Endothelial cell of umbilical vein (primary cell): ENCODE measurements at regions not wholly inside any gene's neighbourhood (a gene's known extent, or its start where the extent isn't known, plus 50 kb on each side); places are given as distances from the start of the nearest gene placed in this dataset.

Source experiments
- BruUV-seq: library from RNA; stranded (reverse); fragments of 400-500 nt; replicated peaks from 2 replicates; lab custom pipeline; 2021; lab: Mats Ljungman, UMichigan
- CTCF ChIA-PET: fragments of 300-600, 350-600 bp; sonication (Branson Sonifier 250); formaldehyde crosslinking; loops from one replicate; lab custom pipeline; 2021; ENCODE audit warnings: antibody characterized with exemption, inconsistent platforms; lab: Charles Lee
- POLR2A ChIA-PET: fragments of 300-600, 350-600 bp; sonication (Branson Sonifier 250); formaldehyde crosslinking; loops from one replicate; lab custom pipeline; 2021; ENCODE audit warnings: antibody characterized with exemption, inconsistent platforms; lab: Charles Lee
- DNase-seq: peaks from one replicate; pipeline ENCODE4 v3.0.0-alpha.2; 2011; ENCODE audit warnings: low read depth, low spot score
- FAIRE-seq: peaks from 2 replicates; lab custom pipeline; 2011; peaks lifted over from hg19 to GRCh38; lab: Jason Lieb, UNC
- H2AFZ ChIP-seq: 2 replicates; pipeline ENCODE4 v1.6.0; 2012; ENCODE audit warnings: low read depth, low read length, control low read depth, inconsistent platforms
- H3K27ac ChIP-seq: 2 replicates; pipeline ENCODE4 v1.5.1; 2011; ENCODE audit warnings: low read depth, mild to moderate bottlenecking, control low read depth, low read length, moderate library complexity; ENCODE audit not compliant: insufficient read depth
- H3K27me3 ChIP-seq, 2 experiments: 2 replicates each; pipeline versions ENCODE4 v1.6.0 to v1.6.1; 2011; ENCODE audit warnings: low read length in 2 of 2, mixed read lengths in 1 of 2; ENCODE audit not compliant: control insufficient read depth in 2 of 2, insufficient read depth in 2 of 2
- H3K36me3 ChIP-seq, 2 experiments: 2 replicates in 1 of 2; 3 replicates in 1 of 2; pipeline ENCODE4 v1.5.1; 2011; ENCODE audit warnings: low read length in 2 of 2, mild to moderate bottlenecking in 1 of 2, moderate library complexity in 1 of 2; ENCODE audit not compliant: control insufficient read depth in 2 of 2, insufficient read depth in 2 of 2; ENCODE audit errors: extremely low read depth in 1 of 2
- H3K4me1 ChIP-seq: 3 replicates; pipeline ENCODE4 v1.5.1; 2011; ENCODE audit warnings: mild to moderate bottlenecking, low read length; ENCODE audit not compliant: control insufficient read depth, insufficient read depth; ENCODE audit errors: extremely low read depth
- H3K4me2 ChIP-seq: 2 replicates; pipeline ENCODE4 v1.6.1; 2011; ENCODE audit warnings: low read length, control low read depth, mixed read lengths; ENCODE audit not compliant: insufficient read depth
- H3K4me3 ChIP-seq, 3 experiments: fragments of 200-600 bp in 1 of 3; sonication (generic), shearing (Covaris generic) in 1 of 3; replicated peaks in 1 of 3; 2 replicates each; pipeline ENCODE4 v1.5.1; 2011 to 2016; ENCODE audit warnings: control low read depth in 3 of 3, low read length in 3 of 3, mild to moderate bottlenecking in 2 of 3, inconsistent platforms in 1 of 3, low read depth in 1 of 3, moderate library complexity in 1 of 3; ENCODE audit not compliant: insufficient read depth in 1 of 3
- H3K79me2 ChIP-seq: 2 replicates; pipeline ENCODE4 v1.6.0; 2012; ENCODE audit warnings: low read length, inconsistent platforms; ENCODE audit not compliant: control insufficient read depth, insufficient read depth
- H3K9ac ChIP-seq: replicated peaks from 2 replicates; pipeline ENCODE3; 2011; ENCODE audit warnings: low read length, control low read depth; ENCODE audit not compliant: insufficient read depth; ENCODE audit errors: extremely low read depth
- H3K9me1 ChIP-seq: replicated peaks from 3 replicates; pipeline ENCODE4 v1.6.0; 2011; ENCODE audit warnings: mild to moderate bottlenecking, low read length; ENCODE audit not compliant: control insufficient read depth, insufficient read depth; ENCODE audit errors: extremely low read depth
- H3K9me3 ChIP-seq: replicated peaks from 2 replicates; pipeline ENCODE4 v1.5.1; 2012; ENCODE audit warnings: low read length, inconsistent platforms; ENCODE audit not compliant: control insufficient read depth, insufficient read depth
- H4K20me1 ChIP-seq: replicated peaks from 2 replicates; pipeline ENCODE3; 2011; ENCODE audit warnings: mild to moderate bottlenecking, low read length; ENCODE audit not compliant: control insufficient read depth, insufficient read depth; ENCODE audit errors: extremely low read depth
- CTCF ChIP-seq, 2 donors: IDR thresholded peaks; 1 replicate in 1 of 2; 2 replicates in 1 of 2; pipeline ENCODE4 v1.5.1; 2011; ENCODE audit warnings: low read length in 2 of 2, mild to moderate bottlenecking in 2 of 2, moderate library complexity in 2 of 2, control low read depth in 1 of 2, inconsistent platforms in 1 of 2, low read depth in 1 of 2; ENCODE audit not compliant: insufficient read depth in 1 of 2; ENCODE audit errors: extremely low read depth in 1 of 2
- EZH2 ChIP-seq: IDR thresholded peaks from 2 replicates; pipeline ENCODE4 v1.6.1; 2012; ENCODE audit warnings: borderline replicate concordance, low read depth, mild to moderate bottlenecking, moderate library complexity, low read length, inconsistent platforms; ENCODE audit not compliant: severe bottlenecking
- FOS ChIP-seq: IDR thresholded peaks from 2 replicates; pipeline ENCODE4 v1.6.1; 2011; ENCODE audit warnings: mild to moderate bottlenecking, low read length, moderate library complexity, borderline replicate concordance; ENCODE audit not compliant: insufficient read depth
- GATA2 ChIP-seq: IDR thresholded peaks from 2 replicates; pipeline ENCODE4 v1.7.0; 2011; ENCODE audit warnings: low read depth, mild to moderate bottlenecking, moderate library complexity, mixed read lengths, low read length; ENCODE audit not compliant: insufficient read length, insufficient read depth
- JUN ChIP-seq: IDR thresholded peaks from 2 replicates; pipeline ENCODE4 v1.6.1; 2011; ENCODE audit warnings: borderline replicate concordance, low read depth; ENCODE audit not compliant: insufficient read length, insufficient read depth
- MAX ChIP-seq: IDR thresholded peaks from 2 replicates; pipeline ENCODE4 v1.6.1; 2011; ENCODE audit not compliant: insufficient read depth, insufficient read length
- MYC ChIP-seq: IDR thresholded peaks from one replicate; pipeline ENCODE4 v1.6.1; 2011; ENCODE audit warnings: mild to moderate bottlenecking, low read depth, low read length
- POLR2A ChIP-seq: IDR thresholded peaks from 2 replicates; pipeline ENCODE4 v1.6.1; 2012; ENCODE audit warnings: low read depth, mild to moderate bottlenecking, control low read depth, low read length
- POLR2AphosphoS5 ChIP-seq: IDR thresholded peaks from 2 replicates; pipeline ENCODE4 v1.6.1; 2012; ENCODE audit warnings: low read depth, mild to moderate bottlenecking, control low read depth, low read length, moderate library complexity; ENCODE audit not compliant: insufficient read depth
- dilution Hi-C: fragments of 300-500 bp; cut with MboI; formaldehyde crosslinking; loops from one replicate; pipeline ENCODE4 v1.15.0; 2019; ENCODE audit warnings: low sequenced_read_pairs; ENCODE audit not compliant: extremely low pct_ligation_motif_present
- intact Hi-C: fragments of 100-400 bp; cut with micrococcal nuclease; formaldehyde crosslinking; loops from one replicate; pipeline ENCODE4 v1.10.0; 2022

DNA sequence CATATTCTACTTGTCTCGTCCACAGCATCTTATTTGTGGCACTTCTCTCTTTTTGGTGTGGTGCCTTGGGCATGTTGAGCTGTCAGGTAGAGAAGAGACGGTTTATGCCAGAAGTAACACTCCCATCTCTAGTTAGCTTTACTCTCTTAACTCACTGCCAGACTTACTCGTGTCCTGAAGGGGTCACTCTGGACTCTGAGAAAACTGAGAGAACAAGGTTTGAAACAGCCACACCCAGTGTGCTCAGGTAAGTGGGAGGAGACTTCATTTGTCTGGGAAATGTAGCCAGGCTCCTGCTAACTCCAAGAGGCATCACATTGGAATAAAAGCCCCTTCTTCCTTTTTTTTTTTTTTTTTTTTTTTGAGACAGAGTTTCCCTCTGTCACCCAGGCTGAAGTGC, 360.8 kb downstream of the QKI start:
- Histone ChIP-seq H3K4me2 (no peak overlapping the region), H3K9me3 (no peaks in the 10 kb centered on the region), H3K36me3 (no peaks in the 10 kb centered on the region), H3K4me3 (no peak overlapping the region), H3K9me1 (no peaks in the 10 kb centered on the region), H3K4me1 (no peaks in the 10 kb centered on the region), H4K20me1 (no peaks in the 10 kb centered on the region), H3K27ac (no peak overlapping the region), H3K27me3 (no peaks in the 10 kb centered on the region), H3K79me2 (no peaks in the 10 kb centered on the region), H3K9ac (no peak overlapping the region), H2AFZ (no peak overlapping the region)
- intact Hi-C loops (no loop called here), dilution Hi-C loops (no loop called here)
- ChIA-PET POLR2A (no interaction called here), CTCF (no interaction called here)
- FAIRE-seq (no peak), DNase-seq (no peak)
- no TSS peak for BruUV-seq
- TF ChIP-seq POLR2A (no peak), POLR2AphosphoS5 (no peak), GATA2 (no peak), MAX (no peak)

DNA sequence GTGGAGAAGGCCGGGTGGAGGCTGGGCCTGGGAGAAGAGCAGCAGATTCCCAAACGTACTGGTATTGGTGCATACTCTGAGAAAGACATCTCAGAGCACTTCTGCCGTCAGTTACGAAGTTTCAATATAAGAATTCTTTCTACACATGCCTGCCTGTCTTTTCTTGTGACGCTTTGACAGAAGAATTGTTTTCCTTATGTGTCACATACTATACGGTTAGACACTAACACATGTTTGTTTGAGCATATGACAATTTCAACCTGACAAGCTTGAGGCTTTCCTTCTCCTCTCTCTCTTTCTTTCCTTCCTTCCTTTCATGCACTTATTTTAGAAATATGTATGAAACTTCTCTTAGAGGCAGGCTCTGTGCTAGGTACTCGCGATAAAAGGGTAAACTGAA, 360.0 kb downstream of the QKI start:
- intact Hi-C loops (no loop called here), dilution Hi-C loops (no loop called here)
- Histone ChIP-seq H3K36me3 (no peaks in the 10 kb centered on the region), H3K4me1 (no peaks in the 10 kb centered on the region), H3K9ac (no peak overlapping the region), H3K9me3 (no peaks in the 10 kb centered on the region), H3K9me1 (no peaks in the 10 kb centered on the region), H3K4me2 (no peak overlapping the region), H4K20me1 (no peaks in the 10 kb centered on the region), H3K79me2 (no peaks in the 10 kb centered on the region), H3K27me3 (no peaks in the 10 kb centered on the region), H2AFZ (no peak overlapping the region), H3K4me3 (no peak overlapping the region), H3K27ac (no peak overlapping the region)
- TF ChIP-seq GATA2: no peak
- TF ChIP-seq FOS: no peak
- TF ChIP-seq POLR2AphosphoS5: no peak
- TF ChIP-seq MYC: no peak
- TF ChIP-seq POLR2A: no peak
- TF ChIP-seq EZH2: no peak
- no peak for TF ChIP-seq CTCF (IDR thresholded peaks at IDR 0.05; ENCODE audit: extremely low read depth in 1 of 2, insufficient read depth in 1 of 2, low read depth in 1 of 2, low read length in 2 of 2)
- TF ChIP-seq JUN: no peak
- no peak for TF ChIP-seq MAX
- ChIA-PET POLR2A (no interaction called here), CTCF (no interaction called here)
- no peak for DNase-seq
- BruUV-seq: no TSS peak
- no peak for FAIRE-seq
